HepG2 (cell line): ENCODE measurements at regions not wholly inside any gene's neighbourhood (a gene's known extent, or its start where the extent isn't known, plus 50 kb on each side); places are given as distances from the start of the nearest gene placed in this dataset.

Source experiments
- AGO2 ChIP-seq: fragments of 200-400 bp; formaldehyde crosslinking; optimal IDR thresholded peaks from 2 replicates; pipeline ENCODE3; 2017; ENCODE audit warnings: mild to moderate bottlenecking, low read depth, low read length, moderate library complexity
- ELF4 ChIP-seq: sonication (generic); formaldehyde crosslinking; IDR thresholded peaks from 2 replicates; pipeline ENCODE4 v1.5.0; 2020; ENCODE audit warnings: missing genetic modification reagents, mild to moderate bottlenecking, moderate library complexity, borderline replicate concordance
- HNRNPK ChIP-seq: fragments of 200-400 bp; formaldehyde crosslinking; IDR thresholded peaks from 2 replicates; pipeline ENCODE4 v1.6.1; 2018; ENCODE audit warnings: low read length, low read depth, moderate library complexity, mild to moderate bottlenecking; ENCODE audit not compliant: poor library complexity, severe bottlenecking
- NFIB ChIP-seq: sonication (generic); formaldehyde crosslinking; IDR thresholded peaks from 2 replicates; pipeline ENCODE4 v1.9.0; 2021; ENCODE audit warnings: missing genetic modification reagents, mild to moderate bottlenecking, borderline replicate concordance
- POLR2AphosphoS2 ChIP-seq: IDR thresholded peaks from 2 replicates; pipeline ENCODE4 v1.6.1; 2011; ENCODE audit warnings: low read depth, low read length, improper control_type of control experiment
- SALL2 ChIP-seq: sonication (generic); formaldehyde crosslinking; IDR thresholded peaks from 2 replicates; pipeline ENCODE4 v1.8.1; 2023; ENCODE audit warnings: mild to moderate bottlenecking, missing genetic modification reagents, inconsistent platforms
- SNAI1 ChIP-seq: sonication (generic); formaldehyde crosslinking; IDR thresholded peaks from 2 replicates; pipeline ENCODE4 v1.5.0; 2020; ENCODE audit warnings: mild to moderate bottlenecking, missing genetic modification reagents, borderline replicate concordance
- ZBED4 ChIP-seq: sonication (generic); formaldehyde crosslinking; IDR thresholded peaks from 2 replicates; pipeline ENCODE4 v1.4.0; 2020; ENCODE audit warnings: missing genetic modification reagents, borderline replicate concordance
- ZNF10 ChIP-seq: sonication (generic); formaldehyde crosslinking; IDR thresholded peaks from 2 replicates; pipeline ENCODE4 v1.4.0; 2020; ENCODE audit warnings: mild to moderate bottlenecking, low read depth, missing genetic modification reagents, borderline replicate concordance
- ZNF331 ChIP-seq: sonication (generic); formaldehyde crosslinking; IDR thresholded peaks from 2 replicates; pipeline ENCODE4 v1.4.0; 2020; ENCODE audit warnings: missing genetic modification reagents
- ZNF335 ChIP-seq: sonication (generic); formaldehyde crosslinking; IDR thresholded peaks from 2 replicates; pipeline ENCODE4 v1.4.0; 2020; ENCODE audit warnings: missing genetic modification reagents
- ZNF644 ChIP-seq: IDR thresholded peaks from 2 replicates; pipeline ENCODE4 v1.6.1; 2016; ENCODE audit warnings: low read depth
- ZNF891 ChIP-seq: sonication (generic); formaldehyde crosslinking; IDR thresholded peaks from 2 replicates; pipeline ENCODE4 v1.5.0; 2020; ENCODE audit warnings: mild to moderate bottlenecking, missing genetic modification reagents
- TF ChIP-seq, protein P1 (sequence below): sonication (generic); formaldehyde crosslinking; IDR thresholded peaks from 2 replicates; pipeline ENCODE4 v1.5.1; 2020; ENCODE audit warnings: mild to moderate bottlenecking, moderate library complexity, missing genetic modification reagents

- TF ChIP-seq, protein P1, sequence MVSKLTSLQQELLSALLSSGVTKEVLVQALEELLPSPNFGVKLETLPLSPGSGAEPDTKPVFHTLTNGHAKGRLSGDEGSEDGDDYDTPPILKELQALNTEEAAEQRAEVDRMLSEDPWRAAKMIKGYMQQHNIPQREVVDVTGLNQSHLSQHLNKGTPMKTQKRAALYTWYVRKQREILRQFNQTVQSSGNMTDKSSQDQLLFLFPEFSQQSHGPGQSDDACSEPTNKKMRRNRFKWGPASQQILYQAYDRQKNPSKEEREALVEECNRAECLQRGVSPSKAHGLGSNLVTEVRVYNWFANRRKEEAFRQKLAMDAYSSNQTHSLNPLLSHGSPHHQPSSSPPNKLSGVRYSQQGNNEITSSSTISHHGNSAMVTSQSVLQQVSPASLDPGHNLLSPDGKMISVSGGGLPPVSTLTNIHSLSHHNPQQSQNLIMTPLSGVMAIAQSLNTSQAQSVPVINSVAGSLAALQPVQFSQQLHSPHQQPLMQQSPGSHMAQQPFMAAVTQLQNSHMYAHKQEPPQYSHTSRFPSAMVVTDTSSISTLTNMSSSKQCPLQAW: no peak
- TF ChIP-seq HNRNPK: no peak
- no peak for TF ChIP-seq AGO2
- no peak for TF ChIP-seq ZNF644 (CRISPR knock-in tag)
- TF ChIP-seq ZNF335 (CRISPR knock-in tag): no peak
- TF ChIP-seq ZBED4 (CRISPR knock-in tag): no peak
- no peak for TF ChIP-seq ELF4 (CRISPR knock-in tag)
- TF ChIP-seq ZNF331: no peak
- TF ChIP-seq ZNF891: no peak
- TF ChIP-seq SALL2 (CRISPR knock-in tag): no peak
- TF ChIP-seq POLR2AphosphoS2: no peak
- TF ChIP-seq SNAI1: no peak
- no peak for TF ChIP-seq ZNF10 (CRISPR knock-in tag)
- no peak for TF ChIP-seq NFIB (CRISPR knock-in tag)
- TF ChIP-seq, all 625 proteins: peak for 0
These were observed 72.1 kb upstream of the ATP2C1 start (continued) for GRCh38 chr3:130821806-130822205.
